Caco-2 (cell line): ENCODE measurements at regions not wholly inside any gene's neighbourhood (a gene's known extent, or its start where the extent isn't known, plus 50 kb on each side); places are given as distances from the start of the nearest gene placed in this dataset.

Experiments
- BruUV-seq: library from RNA; stranded (reverse); fragments of 400-500 nt; replicated peaks from 2 replicates; lab custom pipeline; 2021; lab: Mats Ljungman, UMichigan
- CTCF ChIA-PET: fragments of 300-600 bp; sonication (Branson Sonifier 250); formaldehyde crosslinking; loops from one replicate; lab custom pipeline; 2022; ENCODE audit warnings: antibody characterized with exemption; lab: Charles Lee
- POLR2A ChIA-PET: fragments of 300-600 bp; sonication (Branson Sonifier 250); formaldehyde crosslinking; loops from one replicate; lab custom pipeline; 2022; ENCODE audit warnings: antibody characterized with exemption; lab: Charles Lee
- DNase-seq, 2 experiments: peaks; one replicate each; pipeline versions ENCODE4 v3.0.0 to v3.0.0-alpha.2; 2020 to 2022
- H3K27me3 ChIP-seq: replicated peaks from 2 replicates; pipeline ENCODE4 v1.6.0; 2011; ENCODE audit warnings: low read length; ENCODE audit not compliant: control insufficient read depth, insufficient read depth
- H3K36me3 ChIP-seq: 2 replicates; pipeline ENCODE4 v1.5.1; 2011; ENCODE audit warnings: low read length; ENCODE audit not compliant: control insufficient read depth, insufficient read depth
- H3K4me1 ChIP-seq: fragments of 250-450 bp; sonication (Bioruptor Pico); 2 replicates; pipeline ENCODE4 v1.5.1; 2020; ENCODE audit warnings: mild to moderate bottlenecking
- H3K4me3 ChIP-seq: 2 replicates; pipeline ENCODE4 v1.5.1; 2011; ENCODE audit warnings: low read depth, mild to moderate bottlenecking, control low read depth, low read length
- H3K9me3 ChIP-seq: fragments of 250-450 bp; sonication (Bioruptor Pico); 2 replicates; pipeline ENCODE4 v1.5.1; 2020; ENCODE audit warnings: mild to moderate bottlenecking, moderate library complexity
- H3K27ac Mint-ChIP-seq: one replicate; pipeline ENCODE4 v1.8.0; 2022; ENCODE audit warnings: mixed read lengths; ENCODE audit not compliant: unreplicated experiment
- H3K27me3 Mint-ChIP-seq: one replicate; pipeline ENCODE4 v1.8.0; 2022; ENCODE audit warnings: mixed read lengths; ENCODE audit not compliant: insufficient read depth, unreplicated experiment
- H3K36me3 Mint-ChIP-seq: one replicate; pipeline ENCODE4 v1.8.0; 2022; ENCODE audit warnings: mild to moderate bottlenecking, mixed read lengths; ENCODE audit not compliant: insufficient read depth, unreplicated experiment
- H3K4me1 Mint-ChIP-seq: one replicate; pipeline ENCODE4 v1.8.0; 2022; ENCODE audit warnings: low read depth, mixed read lengths; ENCODE audit not compliant: unreplicated experiment
- H3K4me3 Mint-ChIP-seq: one replicate; pipeline ENCODE4 v1.8.0; 2022; ENCODE audit warnings: mild to moderate bottlenecking, moderate library complexity, mixed read lengths; ENCODE audit not compliant: unreplicated experiment
- H3K9me3 Mint-ChIP-seq: one replicate; pipeline ENCODE4 v1.8.0; 2022; ENCODE audit warnings: mixed read lengths; ENCODE audit not compliant: unreplicated experiment
- CTCF ChIP-seq, 2 experiments: fragments of 200-600 bp in 1 of 2; IDR thresholded peaks; 1 replicate in 1 of 2; 2 replicates in 1 of 2; pipeline versions ENCODE4 v1.5.1 to v1.8.0; 2011 to 2022; ENCODE audit warnings: antibody characterized with exemption in 1 of 2, control low read depth in 1 of 2, inconsistent platforms in 1 of 2, low read depth in 1 of 2, low read length in 1 of 2, mild to moderate bottlenecking in 1 of 2, moderate library complexity in 1 of 2; ENCODE audit not compliant: insufficient read depth in 1 of 2, severe bottlenecking in 1 of 2, unreplicated experiment in 1 of 2
- intact Hi-C: fragments of 100-400 bp; cut with micrococcal nuclease; formaldehyde crosslinking; loops from one replicate; pipeline ENCODE4 v1.10.0; 2022; ENCODE audit not compliant: unreplicated experiment

DNA sequence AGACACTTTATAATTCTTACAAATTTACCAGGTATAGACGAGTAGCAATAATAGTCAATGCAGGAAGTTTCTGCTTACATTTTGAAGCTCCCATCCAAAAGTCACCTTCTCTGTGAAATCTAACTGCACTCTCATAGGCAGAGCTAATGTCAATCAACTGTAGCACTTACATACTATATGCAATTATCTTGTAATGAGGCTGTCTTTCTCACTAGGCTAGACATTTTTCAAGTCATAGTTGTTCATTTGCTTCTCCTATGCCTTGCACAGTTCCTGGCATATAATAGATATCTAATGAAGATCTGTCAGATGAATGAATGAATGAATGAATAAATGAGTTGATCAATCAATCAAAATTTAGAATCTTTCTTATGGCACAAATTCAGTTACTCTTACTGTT lies 273.0 kb upstream of the DAB1 start:
- no peak overlapping the region for H3K4me3 Mint-ChIP-seq
- no peak overlapping the region for H3K27ac Mint-ChIP-seq
- DNase-seq = no peak
- no peaks in the 10 kb centered on the region for H3K4me1 Mint-ChIP-seq
- no peaks in the 10 kb centered on the region for H3K36me3 ChIP-seq
- no peak overlapping the region for H3K4me3 ChIP-seq
- H3K27me3 ChIP-seq = no peaks in the 10 kb centered on the region
- no peaks in the 10 kb centered on the region for H3K9me3 ChIP-seq
- peaks cover 9% of the 10 kb centered on the region for H3K9me3 Mint-ChIP-seq
- H3K27me3 Mint-ChIP-seq = peaks cover 13% of the 10 kb centered on the region
- BruUV-seq = no TSS peak
- CTCF ChIA-PET = interaction anchor here (1.0 kb wide), 1 partner anchor 68 kb away, joined by 3 read pairs; no protein-coding TSS in a partner anchor
- TF ChIP-seq CTCF (IDR thresholded peaks at IDR 0.05; ENCODE audit: insufficient read depth in 1 of 2, low read depth in 1 of 2, low read length in 1 of 2, severe bottlenecking in 1 of 2, unreplicated experiment in 1 of 2) = no peak
- no peaks in the 10 kb centered on the region for H3K36me3 Mint-ChIP-seq
- POLR2A ChIA-PET = no interaction called here
- no peaks in the 10 kb centered on the region for H3K4me1 ChIP-seq
- intact Hi-C loops = no loop called here

GRCh38 chr1:57696043-57696442 lies 272.2 kb upstream of the DAB1 start:
- Mint-ChIP-seq H3K27ac (no peak overlapping the region), H3K4me1 (no peaks in the 10 kb centered on the region), H3K36me3 (no peaks in the 10 kb centered on the region), H3K27me3 (peaks cover 13% of the 10 kb centered on the region), H3K4me3 (no peak overlapping the region), H3K9me3 (peaks cover 11% of the 10 kb centered on the region)
- Histone ChIP-seq H3K4me3 (no peak overlapping the region), H3K4me1 (no peaks in the 10 kb centered on the region), H3K36me3 (no peaks in the 10 kb centered on the region), H3K9me3 (no peaks in the 10 kb centered on the region), H3K27me3 (no peaks in the 10 kb centered on the region)
- CTCF ChIA-PET = no interaction called here
- BruUV-seq = no TSS peak
- intact Hi-C loops = no loop called here
- DNase-seq = no peak
- POLR2A ChIA-PET = no interaction called here
- TF ChIP-seq CTCF (IDR thresholded peaks at IDR 0.05; ENCODE audit: insufficient read depth in 1 of 2, low read depth in 1 of 2, low read length in 1 of 2, severe bottlenecking in 1 of 2, unreplicated experiment in 1 of 2) = no peak

DNA sequence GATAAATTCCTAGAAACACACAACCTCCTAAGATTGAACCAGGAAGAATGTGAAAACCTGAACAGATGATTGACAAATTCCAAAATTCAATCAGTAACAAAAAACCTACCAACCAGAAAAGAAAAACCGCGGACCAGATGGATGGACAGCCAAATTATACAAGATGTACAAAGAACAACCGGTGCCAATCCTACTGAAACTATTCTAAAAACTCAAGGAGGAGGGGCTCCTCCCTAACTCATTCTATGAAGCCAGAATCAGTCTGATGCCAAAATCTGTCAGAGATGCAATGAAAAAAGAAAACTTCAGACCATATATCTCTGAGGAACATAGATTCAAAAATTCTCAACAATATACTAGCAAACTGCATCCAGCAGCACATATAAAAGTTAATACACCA lies 262.4 kb upstream of the DAB1 start:
- H3K4me1 ChIP-seq = no peaks in the 10 kb centered on the region
- H3K9me3 ChIP-seq = no peaks in the 10 kb centered on the region
- Mint-ChIP-seq H3K4me3 (no peak overlapping the region), H3K36me3 (no peaks in the 10 kb centered on the region), H3K9me3 (peaks cover 7% of the 10 kb centered on the region), H3K4me1 (no peaks in the 10 kb centered on the region), H3K27ac (no peak overlapping the region), H3K27me3 (peaks cover 19% of the 10 kb centered on the region)
- ChIA-PET CTCF (no interaction called here), POLR2A (no interaction called here)
- no TSS peak for BruUV-seq
- H3K4me3 ChIP-seq = no peak overlapping the region
- DNase-seq = no peak
- no peak for TF ChIP-seq CTCF (IDR thresholded peaks at IDR 0.05; ENCODE audit: insufficient read depth in 1 of 2, low read depth in 1 of 2, low read length in 1 of 2, severe bottlenecking in 1 of 2, unreplicated experiment in 1 of 2)
- no peaks in the 10 kb centered on the region for H3K27me3 ChIP-seq
- H3K36me3 ChIP-seq = no peaks in the 10 kb centered on the region
- intact Hi-C loops = no loop called here
